Heart left ventricle (tissue), 13 donors: ENCODE measurements at regions not wholly inside any gene's neighbourhood (a gene's known extent, or its start where the extent isn't known, plus 50 kb on each side); places are given as distances from the start of the nearest gene placed in this dataset.
"Not testable (repeated sequence)": the region's sequence is repeated elsewhere in the genome, so short reads cannot be mapped to it uniquely, and the experiment has no call there.

Experiments used
- POLR2A ChIP-seq, 2 donors: fragments of 450-650 bp; IDR thresholded peaks; one replicate each; pipeline ENCODE4 v1.6.1; 2017; ENCODE audit warnings: antibody characterized with exemption in 2 of 2, mild to moderate bottlenecking in 2 of 2, moderate library complexity in 2 of 2
- TF ChIP-seq, protein P1 (sequence below), 12 donors: fragments of 200-600 bp; sonication (generic) in 4 of 12; IDR thresholded peaks; one replicate each; pipeline versions ENCODE4 v1.5.0 to v1.8.0; 2018 to 2022; ENCODE audit warnings: antibody characterized with exemption in 12 of 12, mild to moderate bottlenecking in 5 of 12
- donor health status: ischemic (EF 13 %, LVEDD 7.1; RV severe dilation, severe dysfunction).
- donor health status: DM: no; HTN: yes; CAD: no.
- donor health status: DM: no; HTN: no; CAD: no.
- donor health status: ischemic (EF 25% LVEDD 6.9; RV normal size, moderate dysfunction).
- donor health status: ischemic (EF 25% LVEDD 5.7; RV mildly dilated, moderate dysfunction).
- donor health status: ischemic (EF 35%, LVEDD 5.7; RV mildly dilated, moderate dysfunction).
- donor health status: nonischemic (EF 11% LVEDD 7.7; RV severe dilation, severe dysfunction).
- donor health status: DM: yes; HTN: yes; CAD: no.
- donor health status: PGD.
- donor health status: ischemic (EF 29% LVEDD 5.4; RV normal size, mild dysfunction).
- donor health status: nonischemic (EF 23%, LVEDD 6.1; RV moderate dilation, normal function).

GRCh38 chr9:42461436-42461835 lies 278.0 kb downstream of the SPATA31A6 start:
- TF ChIP-seq, protein P1, sequence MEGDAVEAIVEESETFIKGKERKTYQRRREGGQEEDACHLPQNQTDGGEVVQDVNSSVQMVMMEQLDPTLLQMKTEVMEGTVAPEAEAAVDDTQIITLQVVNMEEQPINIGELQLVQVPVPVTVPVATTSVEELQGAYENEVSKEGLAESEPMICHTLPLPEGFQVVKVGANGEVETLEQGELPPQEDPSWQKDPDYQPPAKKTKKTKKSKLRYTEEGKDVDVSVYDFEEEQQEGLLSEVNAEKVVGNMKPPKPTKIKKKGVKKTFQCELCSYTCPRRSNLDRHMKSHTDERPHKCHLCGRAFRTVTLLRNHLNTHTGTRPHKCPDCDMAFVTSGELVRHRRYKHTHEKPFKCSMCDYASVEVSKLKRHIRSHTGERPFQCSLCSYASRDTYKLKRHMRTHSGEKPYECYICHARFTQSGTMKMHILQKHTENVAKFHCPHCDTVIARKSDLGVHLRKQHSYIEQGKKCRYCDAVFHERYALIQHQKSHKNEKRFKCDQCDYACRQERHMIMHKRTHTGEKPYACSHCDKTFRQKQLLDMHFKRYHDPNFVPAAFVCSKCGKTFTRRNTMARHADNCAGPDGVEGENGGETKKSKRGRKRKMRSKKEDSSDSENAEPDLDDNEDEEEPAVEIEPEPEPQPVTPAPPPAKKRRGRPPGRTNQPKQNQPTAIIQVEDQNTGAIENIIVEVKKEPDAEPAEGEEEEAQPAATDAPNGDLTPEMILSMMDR (IDR thresholded peaks at IDR 0.05) = not testable (repeated sequence)
- not testable (repeated sequence) for TF ChIP-seq POLR2A (IDR thresholded peaks at IDR 0.05)
